ENCODE measurements at regions not wholly inside any gene's neighbourhood (a gene's known extent, or its start where the extent isn't known, plus 50 kb on each side); places are given as distances from the start of the nearest gene placed in this dataset.
"Not testable (repeated sequence)": the region's sequence is repeated elsewhere in the genome, so short reads cannot be mapped to it uniquely, and the experiment has no call there.

DNA sequence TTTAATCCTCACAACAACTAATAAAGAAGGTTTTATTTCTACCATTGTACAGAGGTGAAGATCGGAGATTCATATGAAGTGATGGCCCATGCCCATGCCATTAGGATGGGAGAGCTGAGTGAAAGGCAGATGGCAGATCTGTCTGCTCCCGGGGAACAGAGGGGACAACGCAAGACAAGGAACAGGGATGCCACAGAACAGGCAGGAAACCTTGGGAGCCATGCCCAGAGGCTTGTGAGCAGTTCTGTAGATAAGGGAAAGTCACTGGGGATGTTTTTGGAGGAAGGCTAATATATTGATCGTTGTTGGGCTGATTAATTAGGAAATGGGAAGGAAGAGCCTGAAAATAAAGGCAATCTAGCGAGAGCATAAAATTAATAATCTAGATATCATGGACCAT is 73.1 kb upstream of the ITGB1 start:
- TF ChIP-seq, protein P1, sequence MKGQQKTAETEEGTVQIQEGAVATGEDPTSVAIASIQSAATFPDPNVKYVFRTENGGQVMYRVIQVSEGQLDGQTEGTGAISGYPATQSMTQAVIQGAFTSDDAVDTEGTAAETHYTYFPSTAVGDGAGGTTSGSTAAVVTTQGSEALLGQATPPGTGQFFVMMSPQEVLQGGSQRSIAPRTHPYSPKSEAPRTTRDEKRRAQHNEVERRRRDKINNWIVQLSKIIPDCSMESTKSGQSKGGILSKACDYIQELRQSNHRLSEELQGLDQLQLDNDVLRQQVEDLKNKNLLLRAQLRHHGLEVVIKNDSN (CRISPR knock-in tag; IDR thresholded peaks at IDR 0.05): no peak
- TF ChIP-seq TEAD4 (CRISPR knock-in tag; IDR thresholded peaks at IDR 0.05): no peak
- POLR2A ChIA-PET: no interaction called here
- peaks cover 10% of the 10 kb centered on the region for H3K4me1 Mint-ChIP-seq
- DNase-seq (ENCODE audit: low spot score) (no peak), ATAC-seq (no peak)
- no peak overlapping the region for H3K27ac Mint-ChIP-seq
- no peak overlapping the region for H3K4me3 Mint-ChIP-seq
- no peaks in the 10 kb centered on the region for H3K9me3 Mint-ChIP-seq
- no peaks in the 10 kb centered on the region for H3K27me3 Mint-ChIP-seq (ENCODE audit: low read depth)
- H3K36me3 Mint-ChIP-seq: no peaks in the 10 kb centered on the region
- CTCF ChIA-PET: interaction anchor here (1.0 to 1.8 kb wide), 2 partner anchors 22 to 35 kb away, joined by 3 read pairs; no protein-coding TSS in a partner anchor

DNA sequence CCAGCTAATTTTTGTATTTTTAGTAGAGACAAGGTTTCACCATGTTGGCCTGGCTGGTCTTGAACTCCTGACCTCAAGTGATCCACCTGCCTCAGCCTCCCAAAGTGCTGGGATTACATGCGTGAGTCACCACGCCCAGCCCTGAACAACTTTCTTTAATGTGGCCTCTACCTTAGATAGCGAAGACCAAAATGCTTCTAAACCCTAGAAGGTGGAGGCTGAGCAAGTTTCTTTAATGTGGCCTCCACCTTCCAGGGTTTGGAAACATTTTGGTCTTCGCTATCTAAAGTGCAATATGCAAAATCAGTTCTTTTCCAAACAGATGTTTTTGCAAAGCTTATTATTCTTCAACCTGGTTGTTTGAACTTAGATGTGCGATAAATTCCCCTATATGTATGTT is 70.5 kb upstream of the ITGB1 start:
- ATAC-seq; POLR2A ChIA-PET; H3K27ac Mint-ChIP-seq; H3K4me3 Mint-ChIP-seq; H3K9me3 Mint-ChIP-seq; DNase-seq (ENCODE audit: low spot score); H3K27me3 Mint-ChIP-seq (ENCODE audit: low read depth); H3K36me3 Mint-ChIP-seq: not testable (repeated sequence)
- H3K4me1 Mint-ChIP-seq: peaks cover 20% of the 10 kb centered on the region
- CTCF ChIA-PET: interaction anchor here (1.7 kb wide), 1 partner anchor 19 kb away, joined by 5 read pairs; no protein-coding TSS in a partner anchor

DNA sequence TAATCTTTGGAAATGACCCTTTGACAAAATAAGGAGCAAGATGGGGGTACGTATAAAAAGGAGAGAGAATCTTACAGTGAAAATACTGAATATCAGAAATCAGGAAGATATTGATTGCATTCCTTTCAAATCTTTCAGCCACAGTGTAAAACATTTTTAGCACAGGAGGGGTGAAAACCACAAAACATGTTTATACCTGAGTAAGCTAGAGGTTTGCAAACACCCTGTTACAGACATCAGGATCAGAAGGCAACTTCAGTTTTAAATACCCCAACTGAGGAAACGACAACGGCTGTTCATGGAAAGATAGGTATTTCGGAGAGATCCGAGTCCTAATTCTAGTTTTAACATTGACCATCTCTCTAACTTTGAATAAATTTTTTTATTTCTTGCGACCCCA is 69.1 kb upstream of the ITGB1 start:
- no peak for TF ChIP-seq SMAD4 (CRISPR knock-in tag; IDR thresholded peaks at IDR 0.05)
- TF ChIP-seq NFYB (CRISPR knock-in tag; conservative IDR thresholded peaks at IDR 0.05; ENCODE audit: low read depth): no peak
- no peak for TF ChIP-seq SOX15 (CRISPR knock-in tag; IDR thresholded peaks at IDR 0.05)
- CTCF ChIA-PET: interaction anchor here (2.1 kb wide), 1 partner anchor 18 kb away, joined by 8 read pairs; no protein-coding TSS in a partner anchor
- POLR2A ChIA-PET: no interaction called here
- ATAC-seq (no peak), DNase-seq (ENCODE audit: low spot score) (no peak)
- no peaks in the 10 kb centered on the region for H3K27me3 Mint-ChIP-seq (ENCODE audit: low read depth)
- peaks cover 30% of the 10 kb centered on the region for H3K4me1 Mint-ChIP-seq
- H3K36me3 Mint-ChIP-seq: no peaks in the 10 kb centered on the region
- H3K27ac Mint-ChIP-seq: no peak overlapping the region
- peaks cover 3% of the 10 kb centered on the region for H3K9me3 Mint-ChIP-seq
- H3K4me3 Mint-ChIP-seq: no peak overlapping the region

DNA sequence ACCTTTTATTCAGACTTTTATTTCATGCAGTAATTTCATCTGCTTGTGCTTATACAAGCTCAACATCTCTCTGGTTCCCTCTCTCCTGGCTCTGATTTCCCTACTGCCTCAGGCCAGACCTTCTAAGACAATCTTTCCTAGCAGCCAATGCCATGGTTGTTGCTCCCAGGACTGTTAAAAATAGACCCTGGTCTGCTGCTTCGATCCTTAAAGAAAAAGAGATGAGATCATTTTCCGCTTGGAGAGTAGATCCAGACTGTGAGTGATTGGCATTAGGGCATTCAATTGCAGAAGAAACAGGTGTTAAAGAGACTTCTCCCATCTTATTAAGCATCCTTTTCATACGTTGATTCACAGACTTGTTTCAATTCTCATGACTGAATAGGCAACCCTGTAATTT is 68.4 kb upstream of the ITGB1 start:
- CTCF ChIA-PET: interaction anchor here (1.1 to 2.1 kb wide), 2 partner anchors 17 to 90 kb away, joined by 4 to 8 read pairs; no protein-coding TSS in a partner anchor
- no peaks in the 10 kb centered on the region for H3K36me3 Mint-ChIP-seq

More for the DNA sequence above, 68.4 kb upstream of the ITGB1 start:
- peak; percentile 32 for ATAC-seq
- peaks cover 3% of the 10 kb centered on the region for H3K9me3 Mint-ChIP-seq
- peaks cover 32% of the 10 kb centered on the region for H3K4me1 Mint-ChIP-seq
- no peak for DNase-seq (ENCODE audit: low spot score)
- no peak overlapping the region for H3K4me3 Mint-ChIP-seq
- POLR2A ChIA-PET: no interaction called here
- TF ChIP-seq NR3C1 (CRISPR knock-in tag; conservative IDR thresholded peaks at IDR 0.05; ENCODE audit: low read depth) (no peak), ZNF232 (CRISPR knock-in tag; IDR thresholded peaks at IDR 0.05) (no peak), KAT7 (CRISPR knock-in tag; IDR thresholded peaks at IDR 0.05; ENCODE audit: borderline replicate concordance) (no peak), TEAD4 (CRISPR knock-in tag; IDR thresholded peaks at IDR 0.05) (no peak), ZNF671 (CRISPR knock-in tag; IDR thresholded peaks at IDR 0.05) (no peak), SOX15 (CRISPR knock-in tag; IDR thresholded peaks at IDR 0.05) (no peak), ESRRA (CRISPR knock-in tag; IDR thresholded peaks at IDR 0.05; ENCODE audit: borderline replicate concordance) (no peak), ZNF423 (CRISPR knock-in tag; IDR thresholded peaks at IDR 0.05) (no peak), EMX1 (CRISPR knock-in tag; IDR thresholded peaks at IDR 0.05) (no peak), MXD4 (CRISPR knock-in tag; IDR thresholded peaks at IDR 0.05; ENCODE audit: borderline replicate concordance) (no peak), TEAD1 (CRISPR knock-in tag; IDR thresholded peaks at IDR 0.05) (no peak)
- TF ChIP-seq, protein P2, sequence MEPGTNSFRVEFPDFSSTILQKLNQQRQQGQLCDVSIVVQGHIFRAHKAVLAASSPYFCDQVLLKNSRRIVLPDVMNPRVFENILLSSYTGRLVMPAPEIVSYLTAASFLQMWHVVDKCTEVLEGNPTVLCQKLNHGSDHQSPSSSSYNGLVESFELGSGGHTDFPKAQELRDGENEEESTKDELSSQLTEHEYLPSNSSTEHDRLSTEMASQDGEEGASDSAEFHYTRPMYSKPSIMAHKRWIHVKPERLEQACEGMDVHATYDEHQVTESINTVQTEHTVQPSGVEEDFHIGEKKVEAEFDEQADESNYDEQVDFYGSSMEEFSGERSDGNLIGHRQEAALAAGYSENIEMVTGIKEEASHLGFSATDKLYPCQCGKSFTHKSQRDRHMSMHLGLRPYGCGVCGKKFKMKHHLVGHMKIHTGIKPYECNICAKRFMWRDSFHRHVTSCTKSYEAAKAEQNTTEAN (CRISPR knock-in tag; IDR thresholded peaks at IDR 0.05): no peak
- TF ChIP-seq, protein P3, sequence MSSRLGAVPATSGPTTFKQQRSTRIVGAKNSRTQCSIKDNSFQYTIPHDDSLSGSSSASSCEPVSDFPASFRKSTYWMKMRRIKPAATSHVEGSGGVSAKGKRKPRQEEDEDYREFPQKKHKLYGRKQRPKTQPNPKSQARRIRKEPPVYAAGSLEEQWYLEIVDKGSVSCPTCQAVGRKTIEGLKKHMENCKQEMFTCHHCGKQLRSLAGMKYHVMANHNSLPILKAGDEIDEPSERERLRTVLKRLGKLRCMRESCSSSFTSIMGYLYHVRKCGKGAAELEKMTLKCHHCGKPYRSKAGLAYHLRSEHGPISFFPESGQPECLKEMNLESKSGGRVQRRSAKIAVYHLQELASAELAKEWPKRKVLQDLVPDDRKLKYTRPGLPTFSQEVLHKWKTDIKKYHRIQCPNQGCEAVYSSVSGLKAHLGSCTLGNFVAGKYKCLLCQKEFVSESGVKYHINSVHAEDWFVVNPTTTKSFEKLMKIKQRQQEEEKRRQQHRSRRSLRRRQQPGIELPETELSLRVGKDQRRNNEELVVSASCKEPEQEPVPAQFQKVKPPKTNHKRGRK (CRISPR knock-in tag; IDR thresholded peaks at IDR 0.05; ENCODE audit: borderline replicate concordance): no peak
- TF ChIP-seq, protein P4, sequence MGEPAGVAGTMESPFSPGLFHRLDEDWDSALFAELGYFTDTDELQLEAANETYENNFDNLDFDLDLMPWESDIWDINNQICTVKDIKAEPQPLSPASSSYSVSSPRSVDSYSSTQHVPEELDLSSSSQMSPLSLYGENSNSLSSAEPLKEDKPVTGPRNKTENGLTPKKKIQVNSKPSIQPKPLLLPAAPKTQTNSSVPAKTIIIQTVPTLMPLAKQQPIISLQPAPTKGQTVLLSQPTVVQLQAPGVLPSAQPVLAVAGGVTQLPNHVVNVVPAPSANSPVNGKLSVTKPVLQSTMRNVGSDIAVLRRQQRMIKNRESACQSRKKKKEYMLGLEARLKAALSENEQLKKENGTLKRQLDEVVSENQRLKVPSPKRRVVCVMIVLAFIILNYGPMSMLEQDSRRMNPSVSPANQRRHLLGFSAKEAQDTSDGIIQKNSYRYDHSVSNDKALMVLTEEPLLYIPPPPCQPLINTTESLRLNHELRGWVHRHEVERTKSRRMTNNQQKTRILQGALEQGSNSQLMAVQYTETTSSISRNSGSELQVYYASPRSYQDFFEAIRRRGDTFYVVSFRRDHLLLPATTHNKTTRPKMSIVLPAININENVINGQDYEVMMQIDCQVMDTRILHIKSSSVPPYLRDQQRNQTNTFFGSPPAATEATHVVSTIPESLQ (CRISPR knock-in tag; IDR thresholded peaks at IDR 0.05): no peak
- no peak overlapping the region for H3K27ac Mint-ChIP-seq
- no peaks in the 10 kb centered on the region for H3K27me3 Mint-ChIP-seq (ENCODE audit: low read depth)

Data from WTC11 (cell line).